ENCODE measurements at regions not wholly inside any gene's neighbourhood (a gene's known extent, or its start where the extent isn't known, plus 50 kb on each side); places are given as distances from the start of the nearest gene placed in this dataset.

- no peaks in the 10 kb centered on the region for H3K36me3 Mint-ChIP-seq (ENCODE audit: low read depth)
- no peaks in the 10 kb centered on the region for H3K27me3 Mint-ChIP-seq (ENCODE audit: low read depth)
- H3K4me3 Mint-ChIP-seq (ENCODE audit: unreplicated experiment), result no peak overlapping the region
- H3K9me3 Mint-ChIP-seq (ENCODE audit: low read depth), result peaks cover 15% of the 10 kb centered on the region
- DNase-seq (ENCODE audit: low spot score), result no peak
- H3K4me1 Mint-ChIP-seq (ENCODE audit: low read depth), result peaks cover 4% of the 10 kb centered on the region
- no peak for TF ChIP-seq CTCF (IDR thresholded peaks at IDR 0.05)
- no peak overlapping the region for H3K27ac Mint-ChIP-seq (ENCODE audit: unreplicated experiment)
Observed at GRCh38 chrX:10794203-10794630, 173.8 kb upstream of the MID1 start.

- H3K4me1 Mint-ChIP-seq (ENCODE audit: low read depth), result peaks cover 4% of the 10 kb centered on the region
- TF ChIP-seq CTCF (IDR thresholded peaks at IDR 0.05), result no peak
Observed at GRCh38 chrX:10795721-10796120, 175.3 kb upstream of the MID1 start.

GRCh38 chrX:10797466-10797865, 177.1 kb upstream of the MID1 start:
- Mint-ChIP-seq H3K4me3 (ENCODE audit: unreplicated experiment) (no peak overlapping the region), H3K4me1 (ENCODE audit: low read depth) (peaks cover 4% of the 10 kb centered on the region), H3K9me3 (ENCODE audit: low read depth) (peaks cover 17% of the 10 kb centered on the region), H3K27me3 (ENCODE audit: low read depth) (no peaks in the 10 kb centered on the region), H3K36me3 (ENCODE audit: low read depth) (no peaks in the 10 kb centered on the region), H3K27ac (ENCODE audit: unreplicated experiment) (no peak overlapping the region)
- TF ChIP-seq CTCF (IDR thresholded peaks at IDR 0.05), result no peak
- DNase-seq (ENCODE audit: low spot score), result no peak

More at GRCh38 chrX:10795721-10796120, 175.3 kb upstream of the MID1 start:
- peaks cover 14% of the 10 kb centered on the region for H3K9me3 Mint-ChIP-seq (ENCODE audit: low read depth)
- H3K27me3 Mint-ChIP-seq (ENCODE audit: low read depth), result no peaks in the 10 kb centered on the region
- no peak overlapping the region for H3K27ac Mint-ChIP-seq (ENCODE audit: unreplicated experiment)
- H3K4me3 Mint-ChIP-seq (ENCODE audit: unreplicated experiment), result no peak overlapping the region
- DNase-seq (ENCODE audit: low spot score), result no peak
- H3K36me3 Mint-ChIP-seq (ENCODE audit: low read depth), result no peaks in the 10 kb centered on the region

GRCh38 chrX:10798041-10798440, 177.7 kb upstream of the MID1 start:
- Mint-ChIP-seq H3K9me3 (ENCODE audit: low read depth) (peaks cover 17% of the 10 kb centered on the region), H3K4me3 (ENCODE audit: unreplicated experiment) (no peak overlapping the region), H3K36me3 (ENCODE audit: low read depth) (no peaks in the 10 kb centered on the region), H3K4me1 (ENCODE audit: low read depth) (peaks cover 4% of the 10 kb centered on the region), H3K27me3 (ENCODE audit: low read depth) (no peaks in the 10 kb centered on the region), H3K27ac (ENCODE audit: unreplicated experiment) (no peak overlapping the region)
- TF ChIP-seq CTCF (IDR thresholded peaks at IDR 0.05), result no peak
- no peak for DNase-seq (ENCODE audit: low spot score)

- no peaks in the 10 kb centered on the region for H3K36me3 Mint-ChIP-seq (ENCODE audit: low read depth)
- no peaks in the 10 kb centered on the region for H3K27me3 Mint-ChIP-seq (ENCODE audit: low read depth)
- TF ChIP-seq CTCF (IDR thresholded peaks at IDR 0.05), result no peak
- no peak overlapping the region for H3K4me3 Mint-ChIP-seq (ENCODE audit: unreplicated experiment)
- no peak for DNase-seq (ENCODE audit: low spot score)
- peaks cover 28% of the 10 kb centered on the region for H3K9me3 Mint-ChIP-seq (ENCODE audit: low read depth)
- H3K27ac Mint-ChIP-seq (ENCODE audit: unreplicated experiment), result no peak overlapping the region
- H3K4me1 Mint-ChIP-seq (ENCODE audit: low read depth), result peaks cover 4% of the 10 kb centered on the region
Observed at GRCh38 chrX:10800796-10801195, 180.4 kb upstream of the MID1 start.
